Forelimb muscle (tissue), 1 donor: ENCODE measurements at regions not wholly inside any gene's neighbourhood (a gene's known extent, or its start where the extent isn't known, plus 50 kb on each side); places are given as distances from the start of the nearest gene placed in this dataset.
"Not testable (repeated sequence)": the region's sequence is repeated elsewhere in the genome, so short reads cannot be mapped to it uniquely, and the experiment has no call there.

Source experiments
- DNase-seq: peaks from one replicate; pipeline ENCODE4 v3.0.0-alpha.2; 2013; ENCODE audit warnings: low read depth

DNA sequence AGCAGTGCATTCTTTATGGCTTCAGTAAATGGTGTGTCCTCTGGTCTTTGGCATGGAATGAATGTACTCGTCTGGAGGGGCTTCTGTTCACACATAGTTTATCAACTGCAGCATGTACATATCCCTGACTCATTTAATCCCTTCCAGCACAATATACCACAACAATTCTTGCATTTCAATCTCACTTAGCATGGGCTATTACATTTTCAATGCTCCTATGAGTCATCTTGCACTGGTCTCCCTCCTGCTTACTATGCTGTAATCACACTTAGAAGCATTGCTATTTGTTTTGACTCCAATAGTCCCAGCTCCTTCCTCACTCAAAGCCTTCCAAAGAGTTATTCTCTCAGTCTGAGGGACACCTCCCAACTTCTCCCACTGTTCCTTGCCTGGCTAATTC is 180.9 kb upstream of the NUDT10 start:
- DNase-seq = no peak

DNA sequence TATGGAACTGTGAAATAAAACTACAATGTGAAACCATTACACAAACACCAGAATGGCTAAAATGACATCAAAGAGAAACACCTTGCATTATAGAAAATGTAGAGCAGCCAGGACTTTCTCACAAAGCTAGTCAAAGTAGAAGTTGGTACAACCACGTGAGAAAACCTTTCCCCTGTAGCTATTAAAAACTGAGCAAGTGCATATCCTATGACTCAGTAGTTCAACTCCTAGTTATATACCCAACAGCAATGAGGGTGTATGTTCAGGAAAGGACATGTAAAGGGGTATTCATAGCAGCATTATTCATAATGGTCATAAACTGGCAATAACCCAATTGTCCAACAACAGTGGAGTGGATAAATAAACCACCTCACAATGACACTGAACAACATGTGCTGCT is 177.5 kb upstream of the NUDT10 start:
- DNase-seq = no peak

DNA sequence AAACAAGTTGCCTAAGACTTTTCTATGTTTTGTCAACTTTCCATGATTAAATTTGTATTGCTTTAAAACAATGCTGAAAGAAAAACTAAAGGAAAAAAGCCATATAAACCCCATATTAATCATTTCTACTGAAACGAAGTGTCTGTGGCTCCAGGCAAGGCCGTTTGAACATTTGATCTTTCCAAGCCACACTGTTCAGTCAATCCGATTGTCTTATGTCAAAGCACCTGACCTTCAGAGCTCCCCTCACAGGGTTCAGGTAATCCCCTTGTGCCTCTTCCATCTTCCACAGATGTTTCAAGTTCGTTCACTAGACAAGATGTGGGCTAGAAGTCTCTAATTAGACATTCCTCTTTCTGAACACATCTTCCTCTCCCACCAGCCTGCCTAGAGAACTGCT is 177.1 kb upstream of the NUDT10 start:
- DNase-seq = no peak

DNA sequence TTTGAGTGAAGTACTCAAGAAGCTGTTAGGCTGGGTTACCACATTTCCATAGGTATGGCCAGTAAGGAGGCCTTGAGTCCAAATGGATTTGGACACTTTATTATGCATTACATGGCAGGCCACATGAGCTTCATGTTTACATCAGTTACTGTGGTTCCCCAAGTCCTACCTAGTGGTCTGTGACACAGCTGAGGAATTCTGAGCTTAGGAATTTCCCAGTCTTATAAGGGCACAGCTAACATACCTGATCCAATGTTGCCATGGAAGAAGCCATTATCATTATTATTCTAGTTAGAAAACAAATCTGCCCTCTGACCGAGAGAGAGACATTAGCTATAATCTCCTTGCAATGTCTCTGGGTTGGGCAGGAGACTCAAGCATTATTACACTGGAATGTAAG is 174.4 kb upstream of the NUDT10 start:
- no peak for DNase-seq

GRCh38 chrX:51159378-51159777 is 173.2 kb upstream of the NUDT10 start:
- not testable (repeated sequence) for DNase-seq

DNA sequence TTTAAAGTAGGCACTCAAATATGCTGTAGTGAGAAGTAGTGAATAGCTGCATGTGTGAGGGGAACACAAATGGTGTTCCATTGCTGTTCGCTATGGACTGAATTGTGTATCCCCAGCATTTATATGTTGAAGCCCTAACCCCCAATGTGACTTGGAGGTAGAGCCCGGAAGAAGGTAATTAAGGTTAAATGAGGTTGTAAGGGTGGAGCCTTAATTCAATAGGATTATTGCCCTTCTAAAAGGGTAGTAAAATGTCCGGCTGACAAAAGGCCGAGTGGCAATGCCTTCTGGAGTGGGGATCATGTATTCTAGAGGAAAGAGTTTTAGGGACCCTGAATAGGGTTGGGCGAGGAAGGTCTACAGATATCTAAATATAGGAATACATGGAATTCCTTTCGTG is 168.9 kb upstream of the NUDT10 start:
- no peak for DNase-seq

GRCh38 chrX:51178356-51178900 is 154.2 kb upstream of the NUDT10 start:
- not testable (repeated sequence) for DNase-seq

DNA sequence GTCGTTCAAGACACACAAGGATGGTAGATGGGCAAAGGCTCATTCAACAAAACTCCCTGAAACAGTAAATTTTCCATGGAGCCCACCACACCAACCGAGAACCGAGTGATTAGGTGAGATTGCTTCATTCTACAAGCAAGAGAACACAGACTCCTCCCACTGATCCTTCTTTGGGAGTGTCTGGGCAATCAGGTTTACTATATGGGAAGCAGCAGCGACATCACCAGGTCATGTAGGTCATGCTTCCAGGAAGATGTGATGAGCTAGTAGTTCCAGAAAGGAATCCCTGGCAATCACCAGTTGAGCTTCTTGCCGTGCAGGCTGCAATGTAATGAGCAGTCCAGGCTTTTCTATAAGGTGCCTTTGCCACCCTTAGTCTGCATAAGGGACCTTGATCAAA is 152.8 kb upstream of the NUDT10 start:
- not testable (repeated sequence) for DNase-seq

GRCh38 chrX:51182545-51182944 is 150.1 kb upstream of the NUDT10 start:
- DNase-seq = no peak

- no peak for DNase-seq
Observed at GRCh38 chrX:51192104-51192503, 140.5 kb upstream of the NUDT10 start.

- no peak for DNase-seq
Observed at GRCh38 chrX:51215266-51215665, 117.4 kb upstream of the NUDT10 start.

GRCh38 chrX:51215856-51216255 is 116.8 kb upstream of the NUDT10 start:
- no peak for DNase-seq

DNA sequence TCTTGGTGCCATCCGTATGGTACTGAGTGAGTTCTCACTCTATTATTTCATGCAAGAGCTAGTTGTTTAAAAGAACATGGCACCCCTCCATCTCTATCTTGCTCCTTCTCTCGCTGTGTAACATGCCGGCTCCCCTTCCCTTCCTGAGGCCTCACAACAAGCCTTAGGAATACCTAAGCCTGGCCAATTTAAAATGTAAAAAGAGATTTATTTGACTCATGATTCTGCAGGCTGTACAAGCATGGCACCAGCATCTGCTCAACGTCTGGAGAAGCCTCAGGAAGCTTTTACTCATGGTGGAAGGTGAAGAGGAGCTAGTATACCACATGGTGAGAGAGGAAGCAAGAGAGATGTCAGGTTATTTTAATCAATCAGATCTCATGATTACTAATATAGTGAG is 90.4 kb upstream of the NUDT10 start:
- no peak for DNase-seq

DNA sequence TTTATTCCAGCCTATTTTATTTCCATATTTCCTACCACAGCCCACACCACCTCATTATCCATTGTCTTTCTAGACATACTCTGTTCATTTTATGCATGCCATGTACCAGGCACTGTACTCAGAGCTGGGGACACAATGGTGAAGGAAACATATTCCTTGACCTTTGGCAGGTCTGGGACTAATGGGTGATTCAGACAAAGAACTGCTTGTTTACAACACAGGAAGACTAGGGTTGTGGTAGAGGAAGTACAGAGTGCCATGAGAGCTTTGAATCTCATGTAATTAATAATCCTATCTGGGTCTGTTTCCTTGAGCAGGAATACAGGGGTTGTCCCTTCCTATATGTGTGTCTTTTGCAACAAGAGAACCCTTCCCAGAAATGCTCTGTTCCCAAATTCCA is 75.1 kb upstream of the NUDT10 start:
- no peak for DNase-seq

GRCh38 chrX:51262271-51262670 is 70.4 kb upstream of the NUDT10 start:
- DNase-seq = not testable (repeated sequence)

DNA sequence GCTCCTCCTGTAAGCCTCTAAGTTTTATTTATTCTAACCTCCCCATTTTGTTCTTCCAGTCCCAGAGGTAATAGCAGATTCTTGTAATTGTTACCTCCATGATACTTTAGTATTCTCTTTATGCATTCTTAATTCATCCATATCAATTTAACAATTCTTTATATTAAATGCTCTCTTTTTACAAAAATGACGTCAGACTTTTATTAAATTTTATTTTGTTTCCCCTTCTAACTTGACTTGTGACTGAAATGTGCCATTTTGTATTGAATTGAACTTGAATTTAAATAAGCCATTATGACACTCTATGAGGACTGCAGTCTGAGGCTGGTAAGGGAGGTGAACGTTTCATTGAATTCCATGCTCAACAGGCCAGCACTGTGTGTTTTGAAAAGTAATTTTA is 60.0 kb upstream of the NUDT10 start:
- no peak for DNase-seq

DNA sequence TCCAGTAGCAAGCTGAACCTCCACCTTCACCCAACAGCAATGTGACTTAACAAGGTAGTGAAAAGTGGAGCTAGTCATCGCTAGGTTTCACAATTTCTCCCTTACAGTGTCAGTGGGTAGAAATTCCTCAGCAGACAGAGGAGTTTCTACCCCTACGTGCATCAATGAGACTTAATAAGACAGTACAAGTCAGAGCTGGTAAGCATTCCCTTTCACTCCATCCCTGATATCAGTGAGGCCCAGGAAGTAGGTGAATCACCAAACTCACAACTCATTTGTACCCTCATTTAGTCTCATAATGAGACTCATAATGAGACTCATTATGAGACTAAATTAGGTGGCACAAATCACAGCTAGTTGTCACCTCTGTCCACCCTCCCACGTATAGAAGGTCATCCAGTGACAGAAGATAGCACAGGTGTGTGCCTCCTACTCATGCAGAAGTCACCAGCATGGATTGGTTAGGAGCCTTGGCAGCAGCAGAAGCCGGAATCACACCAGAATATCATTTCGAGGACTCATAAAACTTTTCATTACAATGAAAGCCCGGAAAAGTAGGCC is 50.8 kb upstream of the NUDT10 start:
- no peak for DNase-seq
